IPS-18a (cell line): ENCODE measurements at regions not wholly inside any gene's neighbourhood (a gene's known extent, or its start where the extent isn't known, plus 50 kb on each side); places are given as distances from the start of the nearest gene placed in this dataset.
A peak's percentile ranks its signal among the peaks of the same experiment; 100 is the strongest.

ENCODE experiments used
- H3K27ac ChIP-seq: one replicate; pipeline ENCODE4 v1.5.1; 2013; ENCODE audit warnings: low read length
- H3K27me3 ChIP-seq: one replicate; pipeline ENCODE4 v1.6.1; 2013; ENCODE audit warnings: mild to moderate bottlenecking, low read length; ENCODE audit not compliant: control insufficient read depth, insufficient read depth
- H3K36me3 ChIP-seq: one replicate; pipeline ENCODE4 v1.6.1; 2013; ENCODE audit warnings: low read depth, low read length; ENCODE audit not compliant: control insufficient read depth
- H3K4me1 ChIP-seq: one replicate; pipeline ENCODE4 v1.6.1; 2013; ENCODE audit warnings: low read depth, low read length; ENCODE audit not compliant: control insufficient read depth
- H3K4me3 ChIP-seq: one replicate; pipeline ENCODE4 v1.5.1; 2013; ENCODE audit warnings: low read length
- H3K9ac ChIP-seq: one replicate; pipeline ENCODE4 v1.6.1; 2013; ENCODE audit warnings: mild to moderate bottlenecking, low read length, moderate library complexity
- H3K9me3 ChIP-seq: one replicate; pipeline ENCODE4 v1.6.1; 2013; ENCODE audit warnings: low read depth, low read length; ENCODE audit not compliant: control insufficient read depth

- Histone ChIP-seq H3K9me3 (peaks cover 4% of the 10 kb centered on the region), H3K4me1 (no peaks in the 10 kb centered on the region), H3K36me3 (no peaks in the 10 kb centered on the region), H3K9ac (no peak overlapping the region), H3K4me3 (no peak overlapping the region), H3K27ac (no peak overlapping the region), H3K27me3 (no peaks in the 10 kb centered on the region)
These were observed 245.1 kb upstream of the LMCD1 start for GRCh38 chr3:8256441-8257071.

GRCh38 chr3:8261018-8261417, 240.6 kb upstream of the LMCD1 start:
- no peaks in the 10 kb centered on the region for H3K36me3 ChIP-seq

GRCh38 chr3:8266730-8267131, 234.9 kb upstream of the LMCD1 start:
- Histone ChIP-seq H3K9me3 (no peaks in the 10 kb centered on the region), H3K27ac (no peak overlapping the region), H3K4me3 (peak overlapping the region; percentile 11), H3K36me3 (no peaks in the 10 kb centered on the region), H3K4me1 (peaks cover 25% of the 10 kb centered on the region), H3K27me3 (no peaks in the 10 kb centered on the region), H3K9ac (no peak overlapping the region)

More at GRCh38 chr3:8261018-8261417, 240.6 kb upstream of the LMCD1 start:
- Histone ChIP-seq H3K9ac (no peak overlapping the region), H3K27me3 (no peaks in the 10 kb centered on the region), H3K4me3 (no peak overlapping the region), H3K27ac (no peak overlapping the region), H3K4me1 (peaks cover 8% of the 10 kb centered on the region), H3K9me3 (peaks cover 4% of the 10 kb centered on the region)

GRCh38 chr3:8273479-8273878, 228.1 kb upstream of the LMCD1 start:
- Histone ChIP-seq H3K27me3 (no peaks in the 10 kb centered on the region), H3K4me3 (no peak overlapping the region), H3K4me1 (no peaks in the 10 kb centered on the region), H3K36me3 (no peaks in the 10 kb centered on the region), H3K27ac (no peak overlapping the region), H3K9ac (no peak overlapping the region), H3K9me3 (no peaks in the 10 kb centered on the region)

GRCh38 chr3:8276056-8276455, 225.6 kb upstream of the LMCD1 start:
- H3K27me3 ChIP-seq, result no peaks in the 10 kb centered on the region
- H3K9me3 ChIP-seq, result no peaks in the 10 kb centered on the region
- no peaks in the 10 kb centered on the region for H3K36me3 ChIP-seq
- no peak overlapping the region for H3K9ac ChIP-seq
- H3K27ac ChIP-seq, result no peak overlapping the region
- H3K4me3 ChIP-seq, result no peak overlapping the region
- H3K4me1 ChIP-seq, result peaks cover 10% of the 10 kb centered on the region

GRCh38 chr3:8276506-8276905, 225.1 kb upstream of the LMCD1 start:
- Histone ChIP-seq H3K4me3 (no peak overlapping the region), H3K27ac (no peak overlapping the region), H3K9ac (no peak overlapping the region), H3K9me3 (no peaks in the 10 kb centered on the region), H3K36me3 (no peaks in the 10 kb centered on the region), H3K4me1 (peaks cover 10% of the 10 kb centered on the region), H3K27me3 (no peaks in the 10 kb centered on the region)

GRCh38 chr3:8278448-8278847, 223.2 kb upstream of the LMCD1 start:
- Histone ChIP-seq H3K9ac (no peak overlapping the region), H3K9me3 (no peaks in the 10 kb centered on the region), H3K4me1 (peaks cover 10% of the 10 kb centered on the region), H3K27ac (no peak overlapping the region), H3K36me3 (no peaks in the 10 kb centered on the region), H3K27me3 (no peaks in the 10 kb centered on the region), H3K4me3 (no peak overlapping the region)

GRCh38 chr3:8279476-8279875, 222.1 kb upstream of the LMCD1 start:
- Histone ChIP-seq H3K4me1 (peaks cover 10% of the 10 kb centered on the region), H3K36me3 (no peaks in the 10 kb centered on the region), H3K4me3 (no peak overlapping the region), H3K27ac (no peak overlapping the region), H3K27me3 (no peaks in the 10 kb centered on the region), H3K9ac (no peak overlapping the region), H3K9me3 (no peaks in the 10 kb centered on the region)

GRCh38 chr3:8279886-8280550, 221.6 kb upstream of the LMCD1 start:
- no peak overlapping the region for H3K9ac ChIP-seq
- H3K9me3 ChIP-seq, result no peaks in the 10 kb centered on the region
- H3K27me3 ChIP-seq, result no peaks in the 10 kb centered on the region
- no peaks in the 10 kb centered on the region for H3K36me3 ChIP-seq
- H3K4me3 ChIP-seq, result no peak overlapping the region
- H3K4me1 ChIP-seq, result peaks cover 10% of the 10 kb centered on the region
- no peak overlapping the region for H3K27ac ChIP-seq

- peaks cover 10% of the 10 kb centered on the region for H3K4me1 ChIP-seq
- no peaks in the 10 kb centered on the region for H3K36me3 ChIP-seq
- H3K9ac ChIP-seq, result no peak overlapping the region
- no peak overlapping the region for H3K27ac ChIP-seq
- no peaks in the 10 kb centered on the region for H3K27me3 ChIP-seq
- H3K4me3 ChIP-seq, result no peak overlapping the region
- no peaks in the 10 kb centered on the region for H3K9me3 ChIP-seq
These were observed 219.0 kb upstream of the LMCD1 start for GRCh38 chr3:8282541-8283165.

GRCh38 chr3:8283193-8283592, 218.4 kb upstream of the LMCD1 start:
- Histone ChIP-seq H3K4me3 (no peak overlapping the region), H3K9ac (no peak overlapping the region), H3K27ac (no peak overlapping the region)

GRCh38 chr3:8286086-8286485, 215.5 kb upstream of the LMCD1 start:
- H3K9ac ChIP-seq, result no peak overlapping the region
- H3K27ac ChIP-seq, result no peak overlapping the region
- no peak overlapping the region for H3K4me3 ChIP-seq
- no peaks in the 10 kb centered on the region for H3K27me3 ChIP-seq
- no peaks in the 10 kb centered on the region for H3K9me3 ChIP-seq
- H3K4me1 ChIP-seq, result no peaks in the 10 kb centered on the region
- H3K36me3 ChIP-seq, result no peaks in the 10 kb centered on the region

More at GRCh38 chr3:8283193-8283592, 218.4 kb upstream of the LMCD1 start:
- no peaks in the 10 kb centered on the region for H3K27me3 ChIP-seq
- no peaks in the 10 kb centered on the region for H3K36me3 ChIP-seq
- H3K9me3 ChIP-seq, result no peaks in the 10 kb centered on the region
- H3K4me1 ChIP-seq, result peaks cover 10% of the 10 kb centered on the region
